Ureter (tissue), 1 donor: ENCODE measurements at regions not wholly inside any gene's neighbourhood (a gene's known extent, or its start where the extent isn't known, plus 50 kb on each side); places are given as distances from the start of the nearest gene placed in this dataset.
"Not testable (repeated sequence)": the region's sequence is repeated elsewhere in the genome, so short reads cannot be mapped to it uniquely, and the experiment has no call there.

Experiments
- DNase-seq: peaks from one replicate; pipeline ENCODE4 v3.0.0-alpha.2; 2020; ENCODE audit warnings: low spot score
- donor health status: DM: yes; HTN: yes; CAD: no.

DNA sequence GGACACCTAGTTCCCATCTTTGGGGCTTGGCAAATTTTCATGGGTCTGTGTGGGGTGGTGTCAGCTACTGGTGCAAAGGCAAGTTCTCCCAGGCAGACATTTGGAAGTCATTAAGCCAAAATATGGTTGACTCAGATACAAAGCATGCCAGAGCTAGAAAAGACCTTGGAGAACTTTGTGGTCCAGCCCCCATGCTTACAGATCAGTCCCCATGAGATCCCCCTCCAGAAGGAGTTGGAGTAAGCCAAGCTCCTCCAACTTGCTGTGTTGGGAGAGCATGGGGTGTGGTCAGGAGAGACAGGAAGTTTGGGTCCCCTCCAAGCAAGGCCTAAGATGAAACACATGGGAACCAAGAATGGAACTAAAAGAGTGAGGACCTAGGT is 224.5 kb downstream of the CYP26B1 start:
- no peak for DNase-seq

DNA sequence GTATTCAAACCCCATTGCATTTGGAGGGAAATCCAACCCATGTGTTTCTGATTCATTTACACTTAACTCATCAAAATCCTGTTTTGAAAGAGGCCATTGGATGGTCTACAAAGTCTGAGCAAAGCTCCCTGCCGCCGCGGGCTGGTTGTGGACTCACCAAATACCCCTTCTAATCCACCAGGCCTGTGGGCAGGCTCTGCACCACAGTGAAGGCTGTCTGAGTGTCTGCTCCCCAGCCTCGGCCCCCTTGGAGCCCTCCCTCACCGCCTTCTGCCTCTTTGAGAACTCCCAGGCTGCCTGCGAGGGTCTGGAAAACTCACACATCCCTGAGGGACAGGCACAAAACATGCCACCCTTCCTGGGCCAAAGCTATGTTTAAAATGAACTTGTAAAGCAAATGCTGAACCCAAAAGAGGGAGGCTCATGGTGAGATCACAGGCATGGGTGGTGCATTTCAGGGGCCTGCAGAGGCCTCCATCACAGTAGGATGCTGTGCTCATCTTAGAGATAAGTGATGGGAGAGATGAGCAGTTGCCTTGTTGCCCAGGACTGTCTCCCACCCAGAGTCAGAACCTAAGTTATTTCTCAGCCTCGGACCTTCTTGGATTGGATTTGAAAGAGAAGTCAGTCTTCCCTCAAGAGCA is 225.0 kb downstream of the CYP26B1 start:
- no peak for DNase-seq

DNA sequence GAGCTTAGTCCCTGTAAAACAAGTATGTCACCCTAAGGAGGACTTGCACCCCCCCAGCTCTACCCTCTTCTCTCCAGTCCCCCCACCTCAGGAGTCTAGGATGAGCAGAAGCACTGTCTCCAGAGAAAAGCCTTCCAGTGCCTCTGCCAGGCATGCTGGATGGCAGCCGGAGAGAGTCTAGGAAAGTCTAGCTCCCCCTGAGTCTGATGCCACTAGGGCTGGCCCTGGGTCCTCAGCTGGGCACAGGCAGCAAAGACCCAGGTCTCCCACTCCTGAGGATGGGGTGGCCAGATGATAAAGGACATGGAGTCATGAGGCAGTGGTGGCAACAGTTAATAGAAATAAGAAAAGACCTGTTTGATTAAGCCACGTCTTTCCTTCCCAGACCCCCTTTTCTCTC is 225.6 kb downstream of the CYP26B1 start:
- DNase-seq: no peak

DNA sequence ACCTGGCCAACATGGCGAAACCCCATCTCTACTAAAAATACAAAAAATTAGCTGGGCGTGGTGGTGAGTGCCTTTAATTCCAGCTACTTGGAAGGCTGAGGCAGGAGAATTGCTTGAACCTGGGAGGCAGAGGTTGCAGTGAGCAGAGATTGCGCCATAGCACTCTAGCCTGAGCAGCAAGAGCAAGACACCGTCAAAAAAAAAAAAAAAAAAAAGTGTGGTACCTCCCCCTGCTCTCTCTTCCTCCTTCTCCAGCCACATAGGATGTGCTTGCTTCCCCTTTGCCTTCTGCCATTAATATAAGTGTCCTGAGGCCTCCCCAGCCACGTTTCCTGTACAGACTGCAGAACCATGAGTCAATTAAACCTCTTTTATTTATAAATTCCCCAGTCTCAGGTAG is 226.8 kb downstream of the CYP26B1 start:
- DNase-seq: not testable (repeated sequence)

DNA sequence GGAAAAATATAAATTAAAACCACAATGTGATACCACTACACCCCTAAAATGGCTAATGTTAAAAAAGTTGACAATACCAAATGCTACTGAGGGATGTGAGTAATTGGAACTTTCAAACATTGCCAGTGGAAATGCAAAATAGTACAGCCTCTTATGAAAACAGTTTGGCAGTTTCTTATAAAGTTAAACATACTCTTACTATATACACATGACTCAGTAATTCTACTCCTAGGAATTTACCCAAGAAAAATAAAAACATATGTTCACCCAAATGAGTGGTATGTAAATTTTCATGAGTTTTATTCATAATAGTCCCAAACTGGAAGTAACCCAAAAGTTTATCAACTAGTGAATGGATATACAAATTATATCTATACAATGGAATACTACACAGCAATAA is 228.0 kb downstream of the CYP26B1 start:
- no peak for DNase-seq

DNA sequence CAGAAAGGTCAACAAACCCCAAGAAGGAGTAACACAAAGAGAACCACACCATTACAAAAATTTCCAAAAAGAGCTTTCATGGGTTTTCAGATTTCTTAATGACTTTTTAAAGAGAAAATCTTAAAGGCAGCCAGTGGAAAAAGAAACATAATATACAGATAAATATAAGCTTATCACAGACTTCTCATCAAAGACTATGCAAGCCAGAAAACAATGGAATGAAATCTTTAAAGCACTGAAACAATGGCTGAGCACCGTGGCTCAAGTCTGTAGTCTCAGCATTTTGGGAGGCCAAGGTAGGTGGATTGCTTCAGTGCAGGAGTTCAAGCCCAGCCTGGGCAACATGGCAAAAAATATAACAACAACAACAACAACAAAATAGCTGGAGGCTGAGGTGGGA is 237.4 kb downstream of the CYP26B1 start:
- DNase-seq: no peak

DNA sequence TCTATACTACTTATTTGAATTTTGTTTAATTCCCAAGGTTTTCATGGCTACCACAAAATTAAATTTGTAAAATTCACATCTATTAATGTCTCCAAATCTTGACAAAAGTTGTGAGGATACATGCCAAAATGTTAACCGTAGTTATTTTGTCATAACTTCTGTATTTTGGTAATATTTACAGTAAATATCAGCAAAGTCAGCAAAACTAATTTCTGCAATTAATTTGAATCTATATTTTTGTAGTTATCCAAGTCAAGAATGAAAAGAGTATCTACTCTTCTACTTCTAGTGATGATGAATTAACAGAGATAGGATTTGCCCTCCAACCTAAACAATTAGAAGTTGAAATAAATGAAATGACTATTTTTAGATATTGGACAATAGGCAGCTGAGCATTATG is 238.9 kb downstream of the CYP26B1 start:
- no peak for DNase-seq

DNA sequence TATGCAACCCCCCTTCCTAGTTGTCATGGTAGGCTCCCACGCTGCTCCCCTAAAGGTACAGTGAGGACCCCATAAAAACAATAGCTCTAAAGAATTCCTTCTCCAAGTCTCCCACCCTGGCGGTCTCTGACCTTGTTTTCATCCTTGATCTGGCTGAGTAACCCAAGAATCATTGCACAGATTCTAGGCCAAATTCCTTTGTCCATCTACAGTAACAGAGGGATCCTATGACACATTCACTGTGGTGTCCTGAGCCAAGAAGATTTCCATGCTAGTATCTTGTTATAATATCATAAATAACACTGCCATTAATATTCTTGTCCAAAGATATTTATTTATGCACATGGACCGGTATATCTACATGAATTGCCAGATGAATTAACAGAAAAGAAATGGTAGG is 240.2 kb downstream of the CYP26B1 start:
- DNase-seq: no peak

DNA sequence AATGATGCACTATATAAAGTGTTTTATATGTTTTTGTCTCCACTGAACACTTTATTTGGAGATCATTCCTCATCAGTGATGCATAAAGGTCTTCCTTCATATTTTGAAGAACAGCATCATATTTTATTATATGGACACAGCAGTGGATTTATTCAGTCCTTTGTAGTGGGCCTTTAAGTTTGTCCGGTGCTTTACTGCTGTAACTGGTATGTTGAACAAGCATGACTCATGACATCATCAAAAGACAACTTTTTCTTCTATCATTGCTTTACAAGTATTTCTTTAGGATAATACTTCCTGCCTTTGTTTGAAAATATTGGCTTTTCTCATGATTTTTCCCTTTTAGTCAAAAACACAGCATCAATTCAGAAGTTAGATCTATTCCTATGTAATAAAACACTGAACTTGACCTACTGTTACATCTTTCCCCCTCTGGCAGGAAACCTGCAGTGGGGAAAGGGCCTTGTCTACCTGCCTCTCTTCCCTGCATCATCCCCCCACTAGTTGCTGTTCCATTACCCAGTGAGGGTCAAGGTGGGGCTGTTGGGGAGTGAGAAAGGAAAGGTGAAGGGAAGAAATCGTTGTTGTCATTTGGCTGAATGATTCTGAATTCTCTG is 241.2 kb downstream of the CYP26B1 start:
- DNase-seq: no peak

DNA sequence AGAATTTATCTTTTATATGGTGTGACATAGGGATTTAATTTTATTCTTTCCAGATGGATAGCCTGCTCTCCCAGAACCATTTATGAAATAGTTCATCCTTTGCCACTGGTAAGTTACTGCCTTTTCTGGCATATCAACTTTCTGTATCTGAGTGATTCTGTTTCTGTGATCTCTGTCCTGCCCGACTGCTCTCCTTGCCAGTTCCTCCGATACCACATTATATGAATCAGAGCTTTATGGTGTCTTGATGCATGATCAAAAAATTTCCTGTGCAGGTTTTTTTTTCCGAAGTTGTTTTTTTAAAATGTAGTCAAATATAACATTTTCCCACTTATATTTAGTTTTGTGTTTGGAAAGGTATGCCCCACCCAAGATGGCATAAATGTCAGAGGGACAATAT is 242.5 kb downstream of the CYP26B1 start:
- DNase-seq: no peak

DNA sequence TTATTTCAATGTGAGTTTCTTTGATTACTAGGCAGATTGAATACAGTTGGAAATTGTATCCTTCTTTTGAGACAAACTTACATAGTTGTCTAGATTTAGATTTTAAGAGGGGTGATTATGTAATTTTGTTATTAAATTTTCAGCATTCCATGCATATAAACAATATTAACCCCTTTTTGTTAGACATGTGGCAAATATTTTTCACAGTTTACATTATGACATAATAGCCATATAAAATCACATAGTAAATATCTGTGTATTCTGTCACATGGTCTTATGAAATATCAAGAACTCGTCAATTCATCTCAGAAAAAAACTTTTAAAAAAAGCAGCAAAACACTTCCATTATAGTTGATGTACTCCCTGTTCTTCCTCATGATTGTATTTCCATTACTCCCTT is 243.8 kb downstream of the CYP26B1 start:
- DNase-seq: no peak

DNA sequence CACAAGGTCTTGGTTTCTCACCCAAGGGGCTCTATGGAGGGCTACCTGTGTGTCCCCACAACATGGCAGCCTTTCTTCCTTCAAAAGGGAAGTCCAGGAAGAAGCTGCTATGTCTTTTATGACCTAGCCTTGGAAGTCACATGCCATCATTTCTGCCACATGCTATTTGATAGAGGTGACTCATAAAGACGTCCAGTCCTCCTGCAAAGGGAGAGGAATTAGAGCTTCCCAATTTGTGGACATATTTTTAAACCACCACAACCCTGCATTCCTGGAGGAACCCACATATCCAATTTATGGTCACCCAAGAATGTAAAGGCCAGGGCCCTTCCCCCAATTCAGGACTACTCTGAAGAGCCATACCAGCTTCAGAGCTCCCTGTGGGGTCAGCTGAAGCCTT is 246.2 kb downstream of the CYP26B1 start:
- no peak for DNase-seq

DNA sequence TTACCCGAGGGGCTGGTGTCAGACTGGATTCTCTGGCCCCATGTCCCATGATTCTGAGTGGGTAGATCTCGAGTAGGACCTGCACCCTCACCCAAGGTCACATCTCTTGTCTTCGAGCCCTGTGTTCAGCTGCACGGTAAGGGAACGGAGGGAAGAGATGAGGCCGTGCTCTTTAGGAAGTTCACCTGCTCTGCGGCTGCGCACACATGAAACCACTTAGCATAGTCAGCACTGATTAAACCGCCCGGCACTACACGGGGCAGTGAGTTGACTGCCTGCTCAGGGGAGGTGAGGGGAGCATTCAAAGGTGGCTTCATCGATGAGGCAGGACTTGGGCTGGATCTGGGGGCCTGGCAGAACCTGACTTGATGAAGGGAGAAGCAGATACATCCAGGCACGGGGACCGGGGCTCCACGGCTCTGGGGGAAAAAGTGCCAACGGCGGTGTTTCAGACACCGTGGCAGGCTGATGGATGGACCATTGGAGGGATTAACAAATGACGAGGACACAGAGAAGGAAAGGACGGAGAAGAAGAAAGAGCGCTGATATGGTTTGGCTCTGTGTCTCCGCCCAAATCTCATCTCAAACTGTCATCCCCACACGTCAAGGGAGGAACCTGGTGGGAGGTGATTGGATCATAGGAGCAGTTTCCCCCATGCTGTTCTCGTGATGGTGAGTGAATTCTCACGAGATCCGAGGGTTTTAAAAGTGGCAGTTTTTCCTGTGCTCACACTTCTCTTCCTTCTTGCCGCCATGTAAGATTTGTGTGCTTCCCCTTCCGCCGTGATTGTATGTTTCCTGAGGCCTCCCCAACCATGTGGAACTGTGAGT is 248.6 kb downstream of the CYP26B1 start:
- DNase-seq: no peak

DNA sequence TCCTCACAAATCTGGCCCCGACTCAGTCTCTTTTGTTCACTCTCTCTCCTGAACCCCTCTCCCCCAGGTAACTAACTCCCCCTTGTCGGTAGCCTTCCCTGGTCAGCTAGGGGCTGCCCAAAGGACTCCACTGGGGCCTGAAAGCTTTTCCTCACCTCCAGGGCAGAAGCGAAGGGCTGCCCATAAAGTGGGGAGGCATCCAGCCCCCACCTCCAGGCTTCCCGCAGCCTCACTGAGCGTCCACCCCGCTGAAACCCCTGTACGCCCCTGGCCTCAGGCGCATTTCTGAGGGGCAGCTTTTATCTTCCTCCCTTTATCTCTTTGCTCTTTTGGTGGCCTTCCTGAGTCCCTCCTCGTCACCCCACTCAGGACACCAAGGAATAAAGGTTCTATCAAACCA is 249.3 kb downstream of the CYP26B1 start:
- DNase-seq: no peak

DNA sequence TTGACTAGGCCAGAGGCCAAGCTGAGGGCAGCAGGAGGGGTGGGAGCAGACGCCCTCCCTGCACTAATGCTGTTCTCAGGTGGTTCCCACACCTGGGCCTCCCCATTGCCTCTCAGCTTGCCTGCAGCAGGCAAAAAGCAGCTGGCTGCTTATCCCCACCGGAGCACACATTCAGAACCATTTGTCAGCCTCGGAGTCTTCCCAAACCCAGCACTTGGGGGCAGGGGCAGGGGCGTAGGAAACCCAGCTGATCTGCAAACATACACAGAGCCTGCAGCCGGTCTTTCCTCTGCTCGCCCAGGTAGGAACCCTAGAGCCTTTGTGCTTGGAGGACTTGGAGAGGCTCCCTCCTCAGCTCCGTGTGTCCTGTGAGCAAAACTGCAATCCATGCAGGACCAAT is 249.8 kb downstream of the CYP26B1 start:
- no peak for DNase-seq

DNA sequence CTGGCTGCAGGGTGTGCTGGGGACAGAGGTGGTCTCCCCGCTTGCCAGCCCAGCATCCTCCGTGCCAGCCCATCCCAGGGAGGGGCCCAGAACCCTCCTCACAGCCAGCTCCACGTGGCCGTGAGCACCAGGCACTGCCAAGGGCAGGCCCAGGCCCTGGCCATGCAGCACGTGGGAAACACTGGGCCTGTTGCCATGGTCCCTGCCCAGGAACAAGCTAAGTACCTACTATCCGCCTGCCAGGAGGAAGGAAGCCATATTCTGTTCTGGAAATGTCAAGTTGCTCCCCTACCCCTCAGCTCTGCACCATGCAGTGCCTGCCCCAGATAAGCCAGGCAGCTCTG is 250.6 kb downstream of the CYP26B1 start:
- DNase-seq: no peak

DNA sequence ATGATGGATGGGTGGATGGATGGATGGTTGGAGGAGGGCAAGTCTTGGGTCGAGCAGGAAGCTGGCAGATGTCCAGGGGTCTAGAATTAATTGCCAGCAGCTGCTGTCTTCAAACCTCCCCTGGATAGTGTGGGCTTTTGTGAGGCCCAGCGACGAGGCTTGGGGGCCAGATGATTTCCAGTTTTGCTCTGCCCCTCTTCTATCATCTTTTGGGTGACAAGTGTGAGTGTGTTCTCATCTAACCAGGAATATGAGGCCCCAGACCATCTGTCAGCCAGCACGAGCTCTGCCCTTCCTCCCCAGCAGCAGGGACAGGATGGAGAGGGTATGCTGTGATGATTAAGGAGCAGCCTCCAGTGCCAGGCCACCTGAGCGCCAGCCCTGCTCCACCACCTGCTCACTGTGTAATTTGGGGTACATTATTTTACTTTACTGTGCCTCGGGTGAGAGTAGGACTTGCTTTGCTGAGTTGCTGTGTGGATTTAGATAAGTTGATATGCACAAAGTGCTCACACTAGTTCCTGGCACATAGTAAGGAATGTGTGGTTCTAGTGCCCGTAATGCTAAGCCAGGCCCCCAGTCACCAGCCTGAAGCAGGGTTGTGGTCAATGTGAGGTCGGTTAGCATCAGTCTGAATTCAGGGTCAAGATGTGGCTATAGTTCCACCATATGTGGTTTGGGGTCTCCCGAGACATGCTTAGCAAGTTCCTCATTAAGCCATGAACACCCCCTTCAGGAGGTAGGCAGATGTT is 251.1 kb downstream of the CYP26B1 start:
- no peak for DNase-seq

DNA sequence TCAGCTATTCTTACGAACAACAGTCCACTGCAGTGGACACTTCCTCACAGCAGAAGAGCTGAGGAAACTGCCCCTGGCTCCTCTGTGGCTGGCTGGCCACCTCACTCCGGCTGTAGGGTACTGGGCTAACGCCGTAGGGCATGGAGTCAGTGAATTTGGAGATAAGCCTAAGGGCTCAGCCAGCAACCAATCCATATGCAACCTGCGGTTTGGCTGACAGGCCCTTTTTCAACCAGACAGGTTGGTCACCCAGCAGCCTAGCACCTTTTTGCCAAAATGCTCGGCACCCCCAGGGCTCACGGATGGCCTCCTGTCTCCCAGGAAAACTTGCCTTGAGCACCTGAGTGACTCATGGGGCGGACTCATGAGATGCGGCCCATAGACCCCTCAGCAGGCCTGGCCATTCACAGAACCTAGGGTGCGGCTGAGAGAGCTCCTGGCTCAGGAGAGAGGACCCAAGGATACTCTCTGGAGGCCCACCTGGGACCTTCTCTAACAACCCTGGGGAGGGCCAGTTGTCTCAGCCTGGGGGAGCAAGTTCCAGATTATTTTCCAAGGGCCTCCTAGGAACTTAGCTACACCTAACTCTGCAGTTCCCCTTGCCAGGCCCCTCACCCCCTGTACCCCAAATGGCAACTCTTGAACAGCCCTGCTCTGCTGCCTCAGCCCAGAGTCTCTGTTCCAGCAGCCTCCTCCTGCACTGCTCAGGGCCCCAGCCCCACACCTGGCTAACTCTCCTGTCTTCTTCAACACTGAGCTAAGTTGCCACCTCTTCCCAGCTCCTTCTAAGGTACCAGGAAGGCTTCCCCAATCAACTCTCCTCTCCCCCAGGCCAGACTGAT is 252.1 kb downstream of the CYP26B1 start:
- DNase-seq: no peak

DNA sequence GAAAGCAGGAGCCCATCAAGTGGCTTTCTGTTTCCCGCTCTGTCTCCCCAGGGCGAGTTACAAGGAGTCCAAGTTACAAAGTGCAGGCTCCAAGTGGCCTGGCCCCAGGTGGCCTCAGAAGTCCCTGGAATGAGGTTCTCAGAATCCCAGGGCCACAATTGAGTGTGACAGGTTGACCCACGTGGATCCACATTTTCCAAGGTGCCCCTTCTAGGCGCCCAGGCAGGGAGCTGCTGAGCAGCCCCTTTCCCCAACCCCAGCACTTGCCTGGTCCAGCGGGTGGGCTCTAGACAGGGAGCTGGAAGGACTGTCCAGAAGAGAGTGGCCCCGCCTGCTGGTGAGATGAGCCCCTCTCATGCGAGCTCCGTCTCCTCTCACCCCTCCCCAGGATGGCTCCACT is 253.4 kb downstream of the CYP26B1 start:
- no peak for DNase-seq

DNA sequence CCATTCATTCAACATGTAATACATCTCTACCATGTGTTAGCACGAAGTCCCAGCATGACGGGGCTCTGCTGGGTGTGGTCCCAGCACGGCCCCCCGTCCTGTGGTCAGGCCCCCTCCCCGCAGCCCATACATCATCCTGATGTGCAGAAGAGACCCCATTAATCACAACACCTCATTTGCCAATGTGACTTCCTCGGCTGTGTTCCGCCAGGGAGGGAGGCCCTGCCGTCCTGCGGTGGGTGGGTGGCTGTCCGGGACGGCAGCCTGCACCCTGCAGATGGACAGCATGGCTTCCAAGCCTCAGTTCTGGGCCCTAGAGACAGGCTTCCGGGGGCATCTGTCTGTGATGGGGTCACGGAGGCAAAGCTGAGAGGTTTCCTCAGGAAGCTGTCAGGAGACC is 254.0 kb downstream of the CYP26B1 start:
- no peak for DNase-seq

DNA sequence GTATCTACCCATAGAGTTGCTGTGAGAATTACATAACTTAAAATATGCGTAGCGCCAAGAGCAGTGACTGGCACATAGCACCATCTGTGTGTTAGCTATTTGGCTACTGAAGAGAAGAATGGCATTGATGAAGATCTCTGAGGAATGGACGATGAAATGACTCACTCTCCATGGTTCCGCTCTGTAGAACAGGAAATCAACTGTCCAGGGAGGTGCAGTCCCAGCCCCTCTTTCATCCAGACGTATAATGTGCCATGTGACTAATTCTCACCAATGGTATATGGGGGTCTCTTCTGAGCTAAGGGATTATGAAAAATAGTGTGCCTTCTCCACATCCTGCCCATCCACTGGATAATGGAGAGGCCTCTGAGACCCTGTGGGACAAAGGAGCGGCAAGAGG is 254.8 kb downstream of the CYP26B1 start:
- DNase-seq: no peak

DNA sequence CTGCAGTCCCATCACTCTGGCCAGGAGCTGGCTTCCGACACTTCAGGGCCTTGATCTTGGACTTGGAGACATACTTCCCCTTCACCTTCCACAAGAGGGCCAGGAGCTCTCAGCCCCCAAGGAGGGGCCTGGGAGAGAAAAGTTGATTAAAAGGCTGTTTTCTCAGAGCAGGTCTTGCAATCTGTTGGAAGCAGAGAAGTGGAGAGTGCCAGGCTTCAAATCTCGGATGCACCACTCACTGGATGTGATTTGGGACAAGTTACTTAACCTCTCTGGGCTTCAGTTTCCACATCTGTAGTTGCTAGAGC is 255.3 kb downstream of the CYP26B1 start:
- no peak for DNase-seq
